Smooth muscle cell (in vitro differentiated cells): ENCODE measurements at regions not wholly inside any gene's neighbourhood (a gene's known extent, or its start where the extent isn't known, plus 50 kb on each side); places are given as distances from the start of the nearest gene placed in this dataset.
"Not testable (repeated sequence)": the region's sequence is repeated elsewhere in the genome, so short reads cannot be mapped to it uniquely, and the experiment has no call there.

Experiments used
- DNase-seq: peaks from one replicate; lab custom pipeline; 2025; ENCODE audit not compliant: unreplicated experiment; lab: John Stamatoyannopoulos, UW
- H2AFZ ChIP-seq: fragments of 200-600 bp; sonication (generic); 2 replicates; pipeline ENCODE4 v1.6.0; 2016; ENCODE audit warnings: antibody characterized with exemption, low read depth, mild to moderate bottlenecking
- H3F3A ChIP-seq: fragments of 200-600 bp; sonication (generic); 2 replicates; pipeline ENCODE4 v1.6.0; 2017; ENCODE audit warnings: antibody characterized with exemption, low read depth
- H3K27ac ChIP-seq: fragments of 200-600 bp; sonication (generic); 2 replicates; pipeline ENCODE4 v1.5.1; 2016; ENCODE audit warnings: low read depth, mild to moderate bottlenecking
- H3K27me3 ChIP-seq: fragments of 200-600 bp; sonication (generic); 2 replicates; pipeline ENCODE4 v1.6.1; 2016; ENCODE audit warnings: low read depth, mild to moderate bottlenecking
- H3K36me3 ChIP-seq: fragments of 200-600 bp; sonication (generic); 2 replicates; pipeline ENCODE4 v1.5.1; 2016; ENCODE audit warnings: low read depth
- H3K4me1 ChIP-seq: fragments of 200-600 bp; sonication (generic); 2 replicates; pipeline ENCODE4 v1.5.1; 2016; ENCODE audit warnings: low read depth
- H3K4me2 ChIP-seq: fragments of 200-600 bp; sonication (generic); 2 replicates; pipeline ENCODE4 v1.6.0; 2016; ENCODE audit warnings: mild to moderate bottlenecking
- H3K4me3 ChIP-seq: fragments of 200-600 bp; sonication (generic); 2 replicates; pipeline ENCODE4 v1.5.1; 2016; ENCODE audit warnings: mild to moderate bottlenecking
- H3K79me2 ChIP-seq: fragments of 200-600 bp; sonication (generic); 2 replicates; pipeline ENCODE4 v1.6.0; 2016; ENCODE audit warnings: low read depth, mild to moderate bottlenecking
- H3K9ac ChIP-seq: fragments of 200-600 bp; sonication (generic); 2 replicates; pipeline ENCODE4 v1.6.0; 2016; ENCODE audit warnings: low read depth
- H3K9me3 ChIP-seq: fragments of 200-600 bp; sonication (generic); replicated peaks from 2 replicates; pipeline ENCODE4 v1.5.1; 2016; ENCODE audit warnings: low read depth
- H4K20me1 ChIP-seq: fragments of 200-600 bp; sonication (generic); 2 replicates; pipeline ENCODE4 v1.6.0; 2016; ENCODE audit warnings: low read depth
- WGBS: methylation state at CpG from one replicate; pipeline ENCODE4 v1.1.7; 2016; ENCODE audit warnings: low lambda C conversion rate; 5-methylcytosine and 5-hydroxymethylcytosine counted together
- TF ChIP-seq, protein P1 (sequence below): fragments of 200-600 bp; sonication (generic); IDR thresholded peaks from 2 replicates; pipeline ENCODE4 v1.5.1; 2017; ENCODE audit warnings: borderline replicate concordance, mild to moderate bottlenecking, antibody characterized with exemption; ENCODE audit not compliant: insufficient read depth, poor library complexity, severe bottlenecking

DNA sequence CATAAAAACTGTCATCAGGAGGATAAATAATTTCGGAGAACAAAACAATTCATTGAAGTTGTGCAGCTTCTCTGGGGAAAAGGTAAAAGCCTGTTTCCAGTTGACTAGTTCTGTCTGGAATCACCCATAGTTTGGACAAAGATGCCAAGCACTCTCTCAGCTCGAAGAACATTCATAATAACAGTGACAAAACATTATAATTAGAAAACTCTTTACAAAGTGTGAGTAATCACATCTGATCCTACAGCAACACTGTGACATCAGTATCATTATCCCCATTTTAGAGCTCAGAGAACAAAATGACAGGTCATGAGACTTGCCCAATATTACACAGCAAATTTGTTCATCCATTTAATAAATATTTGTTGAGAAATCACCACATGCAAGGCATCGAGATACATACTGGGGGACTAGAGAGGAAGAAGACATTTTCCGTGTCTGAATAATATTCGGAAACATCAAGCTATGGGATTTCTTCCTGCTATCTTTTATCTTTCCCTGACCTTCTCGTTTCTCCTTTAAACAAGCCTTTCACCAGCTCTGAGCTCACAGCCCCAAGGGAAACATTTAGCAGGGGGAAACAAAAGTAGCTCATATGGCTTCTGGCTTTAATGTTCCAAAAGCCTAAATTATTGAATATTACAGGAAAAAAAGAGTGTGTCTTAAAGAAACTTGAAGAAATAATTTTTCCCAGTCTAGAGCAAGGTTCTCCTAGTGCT lies 123.3 kb upstream of the GHITM start:
- no peaks in the 10 kb centered on the region for H3F3A ChIP-seq
- no peak overlapping the region for H3K4me3 ChIP-seq
- no peak overlapping the region for H2AFZ ChIP-seq
- no peaks in the 10 kb centered on the region for H3K9me3 ChIP-seq
- no peaks in the 10 kb centered on the region for H3K4me1 ChIP-seq
- no peak overlapping the region for H3K27ac ChIP-seq
- no peaks in the 10 kb centered on the region for H4K20me1 ChIP-seq
- H3K79me2 ChIP-seq = no peaks in the 10 kb centered on the region
- no peak for DNase-seq
- no peak overlapping the region for H3K4me2 ChIP-seq
- no peaks in the 10 kb centered on the region for H3K27me3 ChIP-seq
- H3K36me3 ChIP-seq = no peaks in the 10 kb centered on the region
- no peak overlapping the region for H3K9ac ChIP-seq
- 81% methylated on average over 6 of the region's 6 CpGs for WGBS
- TF ChIP-seq, protein P1, sequence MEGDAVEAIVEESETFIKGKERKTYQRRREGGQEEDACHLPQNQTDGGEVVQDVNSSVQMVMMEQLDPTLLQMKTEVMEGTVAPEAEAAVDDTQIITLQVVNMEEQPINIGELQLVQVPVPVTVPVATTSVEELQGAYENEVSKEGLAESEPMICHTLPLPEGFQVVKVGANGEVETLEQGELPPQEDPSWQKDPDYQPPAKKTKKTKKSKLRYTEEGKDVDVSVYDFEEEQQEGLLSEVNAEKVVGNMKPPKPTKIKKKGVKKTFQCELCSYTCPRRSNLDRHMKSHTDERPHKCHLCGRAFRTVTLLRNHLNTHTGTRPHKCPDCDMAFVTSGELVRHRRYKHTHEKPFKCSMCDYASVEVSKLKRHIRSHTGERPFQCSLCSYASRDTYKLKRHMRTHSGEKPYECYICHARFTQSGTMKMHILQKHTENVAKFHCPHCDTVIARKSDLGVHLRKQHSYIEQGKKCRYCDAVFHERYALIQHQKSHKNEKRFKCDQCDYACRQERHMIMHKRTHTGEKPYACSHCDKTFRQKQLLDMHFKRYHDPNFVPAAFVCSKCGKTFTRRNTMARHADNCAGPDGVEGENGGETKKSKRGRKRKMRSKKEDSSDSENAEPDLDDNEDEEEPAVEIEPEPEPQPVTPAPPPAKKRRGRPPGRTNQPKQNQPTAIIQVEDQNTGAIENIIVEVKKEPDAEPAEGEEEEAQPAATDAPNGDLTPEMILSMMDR = no peak

- H2AFZ ChIP-seq = no peak overlapping the region
- H3K79me2 ChIP-seq = no peaks in the 10 kb centered on the region
- H4K20me1 ChIP-seq = no peaks in the 10 kb centered on the region
- WGBS = 91% methylated on average over 3 of the region's 3 CpGs
- H3K27ac ChIP-seq = no peak overlapping the region
- no peak overlapping the region for H3K4me2 ChIP-seq
- no peak overlapping the region for H3K4me3 ChIP-seq
- no peaks in the 10 kb centered on the region for H3K9me3 ChIP-seq
- H3K4me1 ChIP-seq = no peaks in the 10 kb centered on the region
- H3K36me3 ChIP-seq = no peaks in the 10 kb centered on the region
- H3K27me3 ChIP-seq = no peaks in the 10 kb centered on the region
- H3K9ac ChIP-seq = no peak overlapping the region
- no peaks in the 10 kb centered on the region for H3F3A ChIP-seq
- no peak for DNase-seq
- TF ChIP-seq, protein P1 = no peak
Measured at GRCh38 chr10:84018826-84019225, 120.5 kb upstream of the GHITM start.

DNA sequence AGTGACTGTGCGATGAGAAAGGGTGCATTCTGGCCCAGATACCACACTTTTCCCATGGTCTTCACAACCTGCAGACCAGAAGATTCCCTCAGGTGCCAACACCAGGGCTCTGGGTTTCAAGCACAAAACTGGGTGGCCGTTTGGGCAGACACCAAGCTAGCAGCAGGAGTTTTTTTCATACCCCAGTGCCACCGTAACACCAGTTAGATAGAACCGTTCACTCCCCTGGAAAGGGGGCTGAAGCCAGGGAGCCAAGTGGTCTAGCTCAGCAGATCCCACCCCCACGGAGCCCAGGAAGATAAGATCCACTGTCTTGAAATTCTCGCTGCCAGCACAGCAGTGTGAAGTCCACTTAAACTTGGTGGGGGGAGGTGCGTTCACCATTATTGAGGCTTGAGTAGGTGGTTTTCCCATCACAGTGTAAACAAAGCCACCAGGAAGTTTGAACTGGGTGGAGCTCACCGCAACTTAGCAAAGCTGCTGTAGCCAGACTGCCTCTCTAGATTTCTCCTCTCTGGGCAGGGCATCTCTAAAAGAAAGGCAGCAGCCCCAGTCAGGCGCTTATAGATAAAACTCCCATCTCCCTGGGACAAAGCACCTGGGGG lies 119.4 kb upstream of the GHITM start:
- not testable (repeated sequence) for H3K9me3 ChIP-seq, H4K20me1 ChIP-seq, H3F3A ChIP-seq, DNase-seq, H3K9ac ChIP-seq, H2AFZ ChIP-seq, H3K27ac ChIP-seq, H3K4me2 ChIP-seq, H3K4me1 ChIP-seq, H3K4me3 ChIP-seq, H3K79me2 ChIP-seq, H3K36me3 ChIP-seq, H3K27me3 ChIP-seq
- WGBS = 86% methylated on average over 9 of the region's 9 CpGs

- no peak overlapping the region for H3K4me3 ChIP-seq
- TF ChIP-seq, protein P1 = peak; percentile 65
- H3K27ac ChIP-seq = no peak overlapping the region
- H3K36me3 ChIP-seq = no peaks in the 10 kb centered on the region
- H3K9me3 ChIP-seq = no peaks in the 10 kb centered on the region
- no peaks in the 10 kb centered on the region for H4K20me1 ChIP-seq
- no peak overlapping the region for H3K4me2 ChIP-seq
- H3K79me2 ChIP-seq = no peaks in the 10 kb centered on the region
- H3F3A ChIP-seq = no peaks in the 10 kb centered on the region
- H3K27me3 ChIP-seq = no peaks in the 10 kb centered on the region
- H3K9ac ChIP-seq = no peak overlapping the region
- no peaks in the 10 kb centered on the region for H3K4me1 ChIP-seq
- no peak for DNase-seq
- no peak overlapping the region for H2AFZ ChIP-seq
Measured at GRCh38 chr10:84026821-84027257, 112.5 kb upstream of the GHITM start.
